Coronary artery (tissue), 2 donors: ENCODE measurements at regions not wholly inside any gene's neighbourhood (a gene's known extent, or its start where the extent isn't known, plus 50 kb on each side); places are given as distances from the start of the nearest gene placed in this dataset.
A peak's percentile ranks its signal among the peaks of the same experiment; 100 is the strongest.

Experiments used
- DNase-seq: peaks from one replicate; pipeline ENCODE4 v3.0.0-alpha.2; 2017; ENCODE audit warnings: low spot score
- H3K27ac ChIP-seq, 2 donors: fragments of 200-600 bp; sonication (generic); one replicate each; pipeline ENCODE4 v1.5.1; 2016 to 2019
- H3K4me3 ChIP-seq: fragments of 200-600 bp; sonication (generic); 2 replicates; pipeline ENCODE4 v1.5.1; 2016; ENCODE audit warnings: mild to moderate bottlenecking, moderate library complexity
- TF ChIP-seq, protein P1 (sequence below): fragments of 200-600 bp; sonication (generic); IDR thresholded peaks from one replicate; pipeline ENCODE4 v1.5.1; 2019; ENCODE audit warnings: antibody characterized with exemption

DNA sequence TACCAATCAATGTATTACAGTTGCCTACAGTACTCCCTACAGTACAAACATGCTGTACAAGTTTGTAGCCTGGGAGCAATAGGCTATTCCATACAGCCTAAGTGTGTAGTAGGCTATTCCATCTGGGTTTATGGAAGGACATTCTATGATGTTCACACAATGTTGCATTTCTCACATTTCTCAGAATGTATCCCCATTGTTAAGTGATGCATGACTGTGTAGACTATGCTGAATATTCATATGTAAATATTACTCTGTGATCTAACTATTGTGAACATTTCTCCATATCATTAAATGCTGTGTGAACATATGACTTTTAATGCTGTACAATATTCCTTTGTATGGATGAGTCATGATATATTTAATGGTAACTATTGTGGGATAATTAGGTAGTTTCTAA lies 139.2 kb upstream of the ADAMTS9 start:
- Histone ChIP-seq H3K27ac (no peak overlapping the region), H3K4me3 (no peak overlapping the region)
- TF ChIP-seq, protein P1, sequence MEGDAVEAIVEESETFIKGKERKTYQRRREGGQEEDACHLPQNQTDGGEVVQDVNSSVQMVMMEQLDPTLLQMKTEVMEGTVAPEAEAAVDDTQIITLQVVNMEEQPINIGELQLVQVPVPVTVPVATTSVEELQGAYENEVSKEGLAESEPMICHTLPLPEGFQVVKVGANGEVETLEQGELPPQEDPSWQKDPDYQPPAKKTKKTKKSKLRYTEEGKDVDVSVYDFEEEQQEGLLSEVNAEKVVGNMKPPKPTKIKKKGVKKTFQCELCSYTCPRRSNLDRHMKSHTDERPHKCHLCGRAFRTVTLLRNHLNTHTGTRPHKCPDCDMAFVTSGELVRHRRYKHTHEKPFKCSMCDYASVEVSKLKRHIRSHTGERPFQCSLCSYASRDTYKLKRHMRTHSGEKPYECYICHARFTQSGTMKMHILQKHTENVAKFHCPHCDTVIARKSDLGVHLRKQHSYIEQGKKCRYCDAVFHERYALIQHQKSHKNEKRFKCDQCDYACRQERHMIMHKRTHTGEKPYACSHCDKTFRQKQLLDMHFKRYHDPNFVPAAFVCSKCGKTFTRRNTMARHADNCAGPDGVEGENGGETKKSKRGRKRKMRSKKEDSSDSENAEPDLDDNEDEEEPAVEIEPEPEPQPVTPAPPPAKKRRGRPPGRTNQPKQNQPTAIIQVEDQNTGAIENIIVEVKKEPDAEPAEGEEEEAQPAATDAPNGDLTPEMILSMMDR: no peak
- no peak for DNase-seq

DNA sequence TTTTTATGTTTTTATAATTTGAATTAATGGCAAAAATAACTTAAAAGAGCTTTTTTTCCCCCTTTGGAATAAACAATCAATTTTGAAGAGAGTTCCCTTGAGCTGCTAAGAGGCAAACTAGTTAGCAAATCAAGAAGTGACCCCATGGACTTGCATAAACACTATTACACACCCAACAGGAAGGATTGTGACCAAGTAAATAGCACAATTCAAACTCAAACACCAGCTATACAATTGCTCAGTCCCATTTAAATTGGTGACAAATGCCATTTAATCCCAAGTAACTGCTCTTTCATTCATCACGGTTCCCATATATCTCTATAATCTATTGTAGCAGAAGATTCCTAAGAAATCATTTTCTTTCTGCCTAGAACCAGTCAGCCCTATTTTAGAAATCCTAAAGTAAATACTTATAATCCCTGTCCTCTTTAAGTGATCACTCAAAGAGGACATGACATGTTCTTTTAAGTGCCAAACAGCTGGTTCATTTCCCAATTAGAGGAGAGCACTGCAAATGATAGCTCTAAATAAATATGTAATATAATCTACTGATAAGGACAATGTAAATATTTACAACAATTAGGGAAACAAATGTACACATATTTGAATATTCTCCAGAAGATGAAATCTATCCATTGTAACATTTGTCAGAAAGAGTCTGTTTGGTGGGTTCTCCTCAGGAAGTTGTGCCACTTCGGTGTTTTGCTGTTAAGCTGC lies 137.8 kb upstream of the ADAMTS9 start:
- no peak overlapping the region for H3K27ac ChIP-seq
- H3K4me3 ChIP-seq: no peak overlapping the region
- DNase-seq: no peak
- TF ChIP-seq, protein P1: no peak

DNA sequence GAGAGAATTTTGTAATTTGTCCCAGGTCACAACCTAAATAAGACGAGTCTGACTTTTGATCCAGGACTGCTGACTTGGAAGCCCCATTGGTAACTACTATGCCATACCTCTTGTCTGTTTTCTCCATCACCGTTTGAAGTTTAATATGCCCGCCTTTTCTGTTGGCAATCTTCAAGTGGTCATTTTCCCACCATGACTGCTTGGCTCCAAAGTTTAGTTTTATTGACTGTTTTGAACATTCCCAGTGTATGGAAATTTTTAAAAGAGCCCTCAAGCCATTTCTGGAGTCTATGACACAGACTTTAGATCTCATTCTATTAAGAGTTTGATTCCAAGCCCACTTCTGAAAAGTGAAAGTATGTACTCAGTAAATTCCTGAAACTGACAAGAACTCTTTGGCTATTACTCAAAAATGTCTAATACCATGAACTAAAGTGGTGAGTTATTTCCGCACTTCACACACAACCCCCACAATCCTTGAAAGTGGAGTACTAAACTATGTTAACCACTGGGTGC lies 136.7 kb upstream of the ADAMTS9 start:
- peak overlapping the region in 1 of 2 donors; percentile 20 for H3K27ac ChIP-seq
- TF ChIP-seq, protein P1: no peak

DNA sequence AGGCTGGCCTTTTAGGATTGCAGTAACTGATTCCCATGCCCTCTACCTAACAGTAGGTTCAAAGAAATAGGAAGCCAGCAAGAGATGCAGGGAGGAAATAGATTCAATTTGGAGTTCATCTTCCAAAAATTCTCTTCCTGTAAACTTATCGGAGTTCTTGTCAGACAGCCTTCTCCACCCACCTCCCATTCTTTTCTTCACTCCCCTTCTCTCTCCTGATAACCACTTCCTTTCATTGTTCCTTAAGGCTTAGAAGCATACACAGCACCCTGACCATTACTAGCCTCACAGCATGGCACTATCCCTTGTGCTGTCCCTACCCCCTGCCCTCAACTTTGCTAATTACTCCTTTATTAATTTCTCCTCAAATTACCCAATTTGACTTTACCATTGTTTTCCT lies 130.4 kb upstream of the ADAMTS9 start:
- DNase-seq: no peak
- no peak overlapping the region for H3K4me3 ChIP-seq
- no peak overlapping the region for H3K27ac ChIP-seq
- TF ChIP-seq, protein P1: no peak

More for the DNA sequence above, 136.7 kb upstream of the ADAMTS9 start:
- DNase-seq: no peak
- H3K4me3 ChIP-seq: peak overlapping the region; percentile 17

DNA sequence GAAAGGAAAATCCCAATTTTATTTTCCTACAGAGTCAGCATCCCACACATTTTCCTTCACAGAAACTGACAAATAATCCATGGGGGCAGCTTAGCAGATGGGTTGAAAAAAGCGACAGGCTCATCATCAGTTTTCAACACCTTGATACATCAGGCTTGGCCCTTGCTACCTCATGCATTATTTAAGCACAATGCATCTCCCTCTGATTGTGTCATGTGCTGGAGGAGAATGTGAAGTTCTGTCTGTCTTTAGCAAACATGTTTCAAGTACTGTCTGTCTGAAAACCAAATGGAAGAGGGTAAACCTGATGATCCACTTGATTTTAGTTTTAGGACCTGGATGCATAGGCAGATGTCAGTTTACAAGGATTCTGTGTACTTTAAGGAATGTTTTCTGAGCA lies 128.6 kb upstream of the ADAMTS9 start:
- H3K27ac ChIP-seq: no peak overlapping the region
- TF ChIP-seq, protein P1: no peak
- no peak for DNase-seq
- H3K4me3 ChIP-seq: no peak overlapping the region

DNA sequence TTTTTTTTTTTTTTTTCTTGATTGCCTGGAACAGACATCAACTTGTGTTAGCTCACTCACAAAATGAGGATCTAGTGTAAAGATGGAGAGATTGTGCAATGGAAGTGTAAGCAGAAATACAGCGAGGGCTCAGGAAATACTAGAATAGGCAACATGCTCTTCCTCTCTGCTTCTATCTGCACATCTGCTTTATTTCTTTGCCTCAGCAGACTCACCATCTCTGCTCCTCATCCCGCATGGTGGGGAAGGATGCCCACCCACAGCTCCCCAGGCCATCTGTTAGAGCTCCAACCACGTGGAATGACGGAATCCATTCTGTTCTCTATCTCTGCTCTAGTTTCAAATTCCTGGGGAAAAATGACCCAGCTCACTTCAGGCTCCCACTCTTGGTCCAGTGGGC lies 128.0 kb upstream of the ADAMTS9 start:
- Histone ChIP-seq H3K27ac (peak overlapping the region; percentile 20 to 37), H3K4me3 (no peak overlapping the region)
- DNase-seq: no peak
- TF ChIP-seq, protein P1: no peak

DNA sequence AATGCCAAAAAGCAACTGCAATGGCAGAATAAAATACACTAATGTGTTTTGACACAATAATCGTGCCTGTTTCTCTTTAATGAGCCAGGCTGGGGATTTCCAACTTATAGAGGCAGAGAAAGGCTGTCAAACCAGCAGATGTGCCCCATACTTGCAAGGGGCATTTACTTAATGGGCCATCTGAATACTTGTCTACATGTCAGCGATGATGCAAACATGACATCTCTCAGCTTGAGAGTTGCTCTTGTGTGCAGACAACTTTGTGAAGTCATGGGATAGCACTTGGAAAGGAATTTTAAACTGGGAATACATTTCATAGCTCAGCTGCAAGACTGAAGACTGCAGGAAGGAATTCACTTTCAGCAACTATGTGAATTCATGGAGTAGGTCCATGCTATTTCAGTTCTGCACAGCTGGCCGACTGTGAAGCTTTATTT lies 127.4 kb upstream of the ADAMTS9 start:
- Histone ChIP-seq H3K27ac (peak overlapping the region; percentile 27 to 58), H3K4me3 (peak overlapping the region; percentile 32)
- no peak for DNase-seq
- TF ChIP-seq, protein P1: no peak
